ENCODE measurements at regions not wholly inside any gene's neighbourhood (a gene's known extent, or its start where the extent isn't known, plus 50 kb on each side); places are given as distances from the start of the nearest gene placed in this dataset.
A peak's percentile ranks its signal among the peaks of the same experiment; 100 is the strongest.

DNA sequence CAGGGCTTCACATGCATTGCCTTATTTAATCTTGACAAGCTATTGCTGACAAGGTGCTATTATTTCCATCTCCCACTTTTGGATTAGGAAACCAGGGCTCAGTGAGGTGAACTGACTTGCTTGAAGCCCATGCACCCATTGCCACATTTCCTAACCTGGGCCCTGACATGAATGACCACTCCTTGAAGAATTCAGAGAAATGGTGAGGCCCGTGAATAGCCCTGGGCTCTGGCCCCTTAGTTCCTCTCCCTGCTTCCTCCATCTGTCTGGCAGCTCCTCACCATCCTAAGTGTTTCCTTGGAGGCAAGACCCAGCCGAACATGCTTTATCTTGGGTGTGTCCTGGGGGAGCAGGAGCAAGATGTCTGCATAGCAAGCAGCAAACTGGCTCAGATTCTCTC, 56.1 kb upstream of the NECTIN1 start:
- in situ Hi-C loops (cut with HindIII; ENCODE audit: low pct_ligation_motif_present, low sequenced_read_pairs), result no loop called here
- TF ChIP-seq, protein P1, sequence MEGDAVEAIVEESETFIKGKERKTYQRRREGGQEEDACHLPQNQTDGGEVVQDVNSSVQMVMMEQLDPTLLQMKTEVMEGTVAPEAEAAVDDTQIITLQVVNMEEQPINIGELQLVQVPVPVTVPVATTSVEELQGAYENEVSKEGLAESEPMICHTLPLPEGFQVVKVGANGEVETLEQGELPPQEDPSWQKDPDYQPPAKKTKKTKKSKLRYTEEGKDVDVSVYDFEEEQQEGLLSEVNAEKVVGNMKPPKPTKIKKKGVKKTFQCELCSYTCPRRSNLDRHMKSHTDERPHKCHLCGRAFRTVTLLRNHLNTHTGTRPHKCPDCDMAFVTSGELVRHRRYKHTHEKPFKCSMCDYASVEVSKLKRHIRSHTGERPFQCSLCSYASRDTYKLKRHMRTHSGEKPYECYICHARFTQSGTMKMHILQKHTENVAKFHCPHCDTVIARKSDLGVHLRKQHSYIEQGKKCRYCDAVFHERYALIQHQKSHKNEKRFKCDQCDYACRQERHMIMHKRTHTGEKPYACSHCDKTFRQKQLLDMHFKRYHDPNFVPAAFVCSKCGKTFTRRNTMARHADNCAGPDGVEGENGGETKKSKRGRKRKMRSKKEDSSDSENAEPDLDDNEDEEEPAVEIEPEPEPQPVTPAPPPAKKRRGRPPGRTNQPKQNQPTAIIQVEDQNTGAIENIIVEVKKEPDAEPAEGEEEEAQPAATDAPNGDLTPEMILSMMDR (IDR thresholded peaks at IDR 0.05; ENCODE audit: low read depth, low read length, missing control alignments), result no peak
- no peak for DNase-seq
- Histone ChIP-seq H3K4me3 (ENCODE audit: low read depth, low read length) (no peak overlapping the region), H3K36me3 (replicated peaks) (no peaks in the 10 kb centered on the region), H3K27ac (no peak overlapping the region), H3K27me3 (replicated peaks) (peaks cover 2% of the 10 kb centered on the region)

- in situ Hi-C loops (cut with HindIII; ENCODE audit: low pct_ligation_motif_present, low sequenced_read_pairs), result no loop called here
- Histone ChIP-seq H3K36me3 (replicated peaks) (no peaks in the 10 kb centered on the region), H3K27ac (no peak overlapping the region), H3K4me3 (ENCODE audit: low read depth, low read length) (no peak overlapping the region), H3K27me3 (replicated peaks) (peaks cover 8% of the 10 kb centered on the region)
- TF ChIP-seq, protein P1 (IDR thresholded peaks at IDR 0.05; ENCODE audit: low read depth, low read length, missing control alignments), result no peak
- no peak for DNase-seq
Observed at GRCh38 chr11:119784421-119784820, 55.4 kb upstream of the NECTIN1 start.

- H3K27ac ChIP-seq, result no peak overlapping the region
- TF ChIP-seq, protein P1 (IDR thresholded peaks at IDR 0.05; ENCODE audit: low read depth, low read length, missing control alignments), result no peak
Observed at GRCh38 chr11:119783466-119784400, 54.7 kb upstream of the NECTIN1 start.

GRCh38 chr11:119782739-119783072, 53.7 kb upstream of the NECTIN1 start:
- in situ Hi-C loops (cut with HindIII; ENCODE audit: low pct_ligation_motif_present, low sequenced_read_pairs), result no loop called here
- Histone ChIP-seq H3K4me3 (ENCODE audit: low read depth, low read length) (no peak overlapping the region), H3K36me3 (replicated peaks) (no peaks in the 10 kb centered on the region), H3K27ac (no peak overlapping the region), H3K27me3 (replicated peaks) (peaks cover 11% of the 10 kb centered on the region)
- peak; percentile 60 for DNase-seq
- TF ChIP-seq, protein P1 (IDR thresholded peaks at IDR 0.05; ENCODE audit: low read depth, low read length, missing control alignments), result no peak

More at GRCh38 chr11:119783466-119784400, 54.7 kb upstream of the NECTIN1 start:
- DNase-seq, result peak; percentile 13
- no peaks in the 10 kb centered on the region for H3K36me3 ChIP-seq (replicated peaks)
- peaks cover 11% of the 10 kb centered on the region for H3K27me3 ChIP-seq (replicated peaks)
- in situ Hi-C loops (cut with HindIII; ENCODE audit: low pct_ligation_motif_present, low sequenced_read_pairs), result no loop called here
- H3K4me3 ChIP-seq (ENCODE audit: low read depth, low read length), result no peak overlapping the region

- Histone ChIP-seq H3K4me3 (ENCODE audit: low read depth, low read length) (no peak overlapping the region), H3K27ac (no peak overlapping the region), H3K27me3 (replicated peaks) (peaks cover 11% of the 10 kb centered on the region), H3K36me3 (replicated peaks) (no peaks in the 10 kb centered on the region)
- DNase-seq, result no peak
- TF ChIP-seq, protein P1 (IDR thresholded peaks at IDR 0.05; ENCODE audit: low read depth, low read length, missing control alignments), result no peak
- in situ Hi-C loops (cut with HindIII; ENCODE audit: low pct_ligation_motif_present, low sequenced_read_pairs), result no loop called here
Observed at GRCh38 chr11:119782006-119782738, 53.2 kb upstream of the NECTIN1 start.

Measured in brain microvascular endothelial cell (primary cell).